ENCODE measurements at regions not wholly inside any gene's neighbourhood (a gene's known extent, or its start where the extent isn't known, plus 50 kb on each side); places are given as distances from the start of the nearest gene placed in this dataset.

DNA sequence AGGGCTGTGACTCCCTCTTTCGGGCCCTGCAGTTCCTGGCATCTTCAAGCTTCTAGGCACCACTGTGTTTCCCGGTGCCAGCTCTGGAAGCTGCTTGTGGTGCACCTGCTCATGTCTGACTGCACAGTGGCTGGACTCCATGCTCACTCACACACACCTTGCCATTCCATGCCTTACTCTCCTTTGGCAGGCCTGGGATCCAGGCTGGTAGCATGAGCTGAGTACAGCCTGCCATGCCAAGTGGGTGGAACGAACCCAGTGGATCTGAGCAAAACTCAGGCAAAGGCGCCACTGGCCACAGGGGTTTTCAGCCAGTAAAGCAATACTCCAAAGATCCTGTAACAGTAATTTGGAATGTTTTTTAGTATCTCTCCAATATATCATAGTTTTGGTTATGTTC lies 902.7 kb upstream of the USP15 start:
- DNase-seq: no peak

DNA sequence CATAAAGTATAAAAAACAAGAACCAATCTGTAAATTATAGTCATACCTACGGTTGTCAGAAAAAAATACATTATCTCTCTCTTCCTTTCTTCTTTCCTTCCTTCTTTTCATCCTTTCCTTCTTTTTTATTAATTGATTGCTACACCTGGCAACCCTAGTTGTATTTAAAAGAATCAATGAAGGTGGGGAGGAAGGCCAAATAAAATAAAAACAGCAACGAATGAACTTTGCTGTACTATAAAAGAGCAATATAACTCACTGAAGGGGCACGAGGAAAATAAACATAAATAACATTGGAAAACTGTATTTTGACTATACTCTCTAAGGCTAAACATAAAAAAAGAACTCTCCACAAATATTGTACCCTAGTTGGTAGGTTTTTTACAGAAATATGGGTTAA lies 898.2 kb upstream of the USP15 start:
- no peak for DNase-seq

DNA sequence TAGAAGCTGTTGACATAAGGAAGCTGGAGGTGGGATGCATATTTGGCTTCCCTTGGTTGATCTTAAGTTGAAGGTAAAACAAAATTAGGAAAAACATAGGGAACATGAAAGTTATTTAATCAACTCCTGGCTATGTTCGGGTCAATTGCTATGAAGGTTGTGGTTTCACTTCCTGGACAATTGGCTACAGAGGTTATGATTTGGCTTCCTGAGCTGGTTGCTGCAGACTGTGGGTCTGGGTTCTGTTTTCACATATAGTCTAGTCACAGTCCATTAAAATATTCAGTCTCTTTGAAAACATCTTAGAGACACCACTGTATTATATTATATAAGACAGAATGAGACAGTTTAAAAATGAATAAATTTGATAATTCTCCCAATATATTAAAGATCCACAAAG lies 895.2 kb upstream of the USP15 start:
- DNase-seq: no peak

DNA sequence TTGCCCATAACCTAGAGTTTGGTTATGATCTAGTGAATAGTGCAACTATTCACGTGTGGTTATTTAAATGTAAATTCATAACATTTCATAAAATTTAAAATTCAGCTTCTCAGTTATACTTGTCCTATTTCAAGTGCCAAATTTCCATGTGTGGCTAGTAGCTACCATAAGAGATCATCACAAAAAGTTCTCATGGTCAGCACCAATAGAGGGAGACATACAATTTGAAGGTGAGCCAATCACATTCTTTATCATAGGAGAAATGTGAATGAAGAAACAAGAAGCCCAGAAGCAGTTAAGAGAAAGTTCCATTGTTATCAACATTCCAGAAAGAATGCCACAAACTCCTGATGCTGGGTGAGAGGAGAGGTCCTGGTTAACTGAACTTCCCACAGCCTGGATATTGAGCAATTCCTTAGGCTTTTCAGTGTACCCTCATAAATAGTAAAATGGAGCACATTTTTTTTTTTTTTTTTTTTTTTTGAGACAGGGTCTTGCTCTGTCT lies 892.9 kb upstream of the USP15 start:
- no peak for DNase-seq

DNA sequence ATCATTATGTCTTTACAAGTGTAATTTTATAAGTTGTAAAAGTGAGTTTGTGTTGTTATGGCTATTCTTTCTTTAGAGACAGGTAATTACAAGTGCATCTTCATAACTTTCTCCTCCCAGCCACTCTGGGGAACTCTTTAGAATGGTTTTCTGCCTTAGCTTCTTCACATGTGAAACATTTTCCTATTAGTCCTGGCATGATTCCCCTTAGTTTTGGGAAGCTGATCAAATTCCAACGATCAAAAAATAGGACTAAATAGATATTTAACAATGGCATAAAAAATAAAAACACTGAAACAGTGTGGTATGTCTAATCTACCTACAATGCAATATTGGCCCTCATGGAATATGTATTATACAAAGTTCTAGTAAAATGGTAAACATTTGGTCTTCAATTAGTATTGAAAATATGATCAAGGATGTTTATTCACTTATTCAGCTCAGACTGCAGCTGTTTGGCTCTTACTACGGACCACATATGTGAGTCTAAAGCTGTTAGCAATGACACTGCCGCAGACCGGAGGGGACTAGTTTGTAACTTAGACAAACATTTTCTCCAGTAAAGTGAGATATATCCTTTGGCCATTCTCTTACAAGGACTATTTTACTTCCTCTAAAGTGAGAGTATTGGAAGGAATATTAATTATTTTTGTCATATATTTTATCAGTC lies 890.8 kb upstream of the USP15 start:
- no peak for DNase-seq

DNA sequence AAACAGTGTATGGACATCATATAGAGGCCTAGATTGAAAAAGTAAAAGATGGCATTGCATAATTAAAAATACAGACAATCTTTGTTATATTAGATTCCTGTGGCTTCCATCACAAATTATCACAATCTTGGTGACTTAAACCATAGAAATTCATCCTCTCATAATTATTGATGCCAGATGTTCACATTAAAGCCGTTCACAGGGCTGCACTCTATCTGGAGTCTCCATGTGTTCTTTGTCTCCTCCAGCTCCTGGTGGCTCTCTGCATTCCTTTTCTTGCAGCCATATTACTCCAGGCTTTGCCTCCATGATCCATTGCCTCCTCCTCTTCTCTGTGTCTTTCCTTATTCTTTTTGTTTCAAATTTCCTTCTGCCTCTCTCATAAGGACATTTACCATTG lies 875.7 kb upstream of the USP15 start:
- no peak for DNase-seq

DNA sequence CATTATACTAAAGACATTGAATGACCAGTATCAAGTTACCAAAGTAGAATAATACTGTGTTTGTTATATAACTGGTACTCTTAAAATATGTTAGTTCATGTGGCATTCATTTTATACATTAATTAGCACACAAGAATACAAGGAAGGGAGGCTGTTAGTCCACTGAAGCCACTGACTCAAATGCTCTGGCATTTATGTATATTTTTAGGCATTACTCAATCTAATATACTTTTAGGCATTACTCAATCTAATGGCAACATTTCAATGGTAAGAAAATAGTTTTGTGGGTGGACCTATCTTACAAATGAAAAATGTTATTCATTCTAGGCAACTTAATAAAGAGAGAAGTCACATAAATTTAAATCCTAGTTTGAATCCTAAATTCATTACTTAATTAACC lies 874.4 kb upstream of the USP15 start:
- no peak for DNase-seq

DNA sequence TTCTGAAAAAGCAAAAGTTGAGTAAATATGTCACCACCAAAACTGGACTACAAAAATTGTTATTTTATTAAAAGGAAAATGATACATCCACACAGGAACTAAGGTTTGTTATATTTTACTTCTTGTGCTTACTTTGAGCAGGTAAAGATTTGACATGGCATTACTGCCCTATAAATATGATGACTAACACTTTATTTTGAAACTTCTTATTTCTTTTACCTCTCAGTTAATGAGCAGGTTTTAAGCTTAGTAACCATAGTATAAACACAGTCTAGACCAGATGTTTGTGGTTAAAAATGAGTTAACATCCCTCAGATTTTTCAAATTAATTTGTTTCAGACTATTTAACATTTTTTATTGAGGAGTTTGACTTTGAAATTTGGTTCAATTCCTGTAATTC lies 862.5 kb upstream of the USP15 start:
- DNase-seq: no peak

DNA sequence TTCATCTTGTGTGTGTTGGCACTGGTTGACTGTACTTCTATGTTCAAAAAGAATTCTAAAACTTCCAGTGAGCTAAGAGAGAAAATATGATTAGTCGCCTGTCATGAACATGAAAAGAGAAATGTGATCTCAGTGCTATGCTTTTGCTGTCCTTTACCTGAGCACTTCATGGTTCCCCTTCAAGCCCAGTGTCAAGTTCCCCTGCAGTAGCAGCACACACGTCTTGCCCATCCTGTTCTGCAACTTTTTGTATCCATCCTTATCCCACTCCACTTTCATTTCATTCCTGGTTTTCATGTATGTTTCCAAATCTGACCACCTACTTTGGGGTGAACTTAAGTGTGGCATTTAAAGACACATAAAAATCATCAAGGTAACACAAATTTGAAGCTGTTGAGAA lies 848.0 kb upstream of the USP15 start:
- DNase-seq: no peak

DNA sequence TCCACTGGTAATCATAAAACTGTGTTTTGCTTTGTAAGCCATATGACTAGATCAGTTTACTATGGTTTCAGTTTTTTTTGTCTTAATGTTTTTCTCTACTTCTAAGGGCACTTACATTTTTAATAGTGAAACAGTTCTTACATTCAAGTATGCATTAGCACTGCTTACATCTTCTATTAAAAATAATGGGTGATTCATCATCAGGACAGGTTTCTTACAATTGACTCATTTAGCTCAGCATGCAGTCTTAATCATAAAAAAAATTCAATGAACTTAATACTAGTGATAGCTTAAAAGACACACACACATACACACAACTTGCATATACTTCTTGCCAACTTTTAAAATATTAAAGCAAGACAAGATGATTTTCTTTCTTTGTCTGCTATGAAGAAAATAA lies 845.7 kb upstream of the USP15 start:
- DNase-seq: no peak

DNA sequence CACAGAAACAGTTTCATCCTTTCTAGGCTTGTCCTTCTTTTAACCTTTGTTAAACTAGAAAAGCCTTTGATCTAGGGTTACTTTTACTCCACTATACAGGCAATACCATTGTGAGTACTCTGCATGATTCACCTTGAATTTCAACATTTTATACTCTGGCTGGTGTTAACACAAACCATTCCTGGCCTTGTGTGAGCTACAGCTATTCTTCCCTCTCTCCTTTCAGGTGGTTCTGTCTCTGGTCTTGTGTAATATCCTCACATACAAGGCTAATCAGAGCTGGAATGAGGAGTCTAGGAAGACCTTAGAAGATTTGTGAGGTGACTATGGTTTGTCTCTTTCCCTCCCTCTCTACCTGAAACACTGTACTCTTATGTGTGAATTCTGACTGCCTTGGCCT lies 837.4 kb upstream of the USP15 start:
- DNase-seq: no peak

DNA sequence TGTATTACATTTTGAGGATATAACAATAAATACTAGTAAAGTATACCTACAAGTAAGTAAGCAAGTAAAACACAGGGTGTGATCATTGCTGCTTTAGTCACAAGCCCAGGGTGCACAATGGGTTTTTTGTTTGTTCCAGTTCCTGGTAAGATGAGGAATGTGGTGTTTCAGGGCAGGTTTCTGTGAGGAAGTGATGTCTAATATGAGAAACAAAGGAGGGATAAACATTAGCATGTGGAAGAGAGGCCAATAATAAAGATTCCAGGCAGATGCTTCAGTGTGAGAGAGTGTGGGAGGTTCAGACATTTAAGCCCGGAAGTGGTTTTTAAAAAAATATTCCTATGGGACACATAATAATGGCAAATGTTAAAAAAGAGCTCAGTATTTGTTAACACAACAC lies 808.1 kb upstream of the USP15 start:
- no peak for DNase-seq

DNA sequence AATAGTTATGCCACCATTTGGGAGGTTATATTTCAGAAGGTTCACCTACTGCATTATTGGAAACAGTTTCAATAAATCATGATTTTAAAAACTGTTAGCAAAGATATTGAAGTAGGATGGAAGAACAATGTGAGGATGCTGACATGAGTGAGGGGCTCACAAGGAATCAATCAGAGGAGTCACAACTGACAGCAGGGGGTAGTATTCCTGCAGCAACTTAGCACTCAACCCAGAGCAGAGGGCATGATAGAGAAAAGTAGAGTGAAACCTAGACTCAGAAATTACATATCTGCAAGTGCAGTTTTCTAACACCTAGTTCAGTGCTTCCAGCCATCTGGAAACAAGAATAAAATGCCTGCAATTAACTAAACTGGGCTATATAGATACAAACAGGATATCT lies 772.5 kb upstream of the USP15 start:
- DNase-seq: no peak

DNA sequence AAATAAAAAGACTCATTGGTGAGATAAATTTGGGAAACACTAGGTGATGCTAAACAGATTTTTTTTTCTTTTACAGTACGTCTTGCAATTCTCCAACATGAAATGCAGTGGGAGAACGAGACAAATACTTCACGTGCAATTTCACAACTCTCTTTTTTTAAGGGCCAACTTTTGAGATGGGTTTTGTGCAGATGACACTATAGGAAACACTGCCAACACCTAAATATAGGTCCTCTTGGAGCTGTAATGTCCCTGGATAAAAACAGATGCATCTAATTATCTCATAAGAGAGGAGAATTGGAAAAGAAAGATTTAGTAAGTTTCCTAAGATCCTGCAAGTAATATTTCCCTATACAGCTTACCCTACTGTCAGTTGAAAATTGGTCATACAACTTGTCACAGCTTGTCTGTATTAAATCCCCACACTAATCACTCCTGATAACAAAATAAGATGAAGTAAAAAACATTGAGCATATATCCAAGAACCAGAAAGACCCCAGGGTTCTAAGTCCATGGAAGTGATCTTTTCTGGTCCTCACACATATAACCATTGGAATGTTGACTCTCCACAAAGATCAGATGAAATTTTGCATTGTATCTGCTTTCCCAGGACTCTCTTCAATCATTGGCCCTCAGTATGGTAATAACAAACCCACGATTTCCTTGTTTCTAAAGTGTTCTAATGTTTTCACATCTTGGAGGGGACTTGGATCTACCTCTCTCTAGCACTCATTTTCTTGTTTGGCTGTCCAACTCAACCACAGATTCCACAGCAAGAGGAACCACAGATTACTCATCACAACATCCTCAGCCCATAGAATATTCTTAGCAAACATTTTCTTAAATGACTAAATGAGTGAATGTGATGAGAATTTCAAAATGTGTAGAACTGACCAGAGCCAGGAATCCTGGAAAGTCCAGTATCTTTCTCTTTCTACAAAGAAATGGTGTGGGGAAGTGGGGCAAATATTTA lies 769.4 kb upstream of the USP15 start:
- DNase-seq: no peak

DNA sequence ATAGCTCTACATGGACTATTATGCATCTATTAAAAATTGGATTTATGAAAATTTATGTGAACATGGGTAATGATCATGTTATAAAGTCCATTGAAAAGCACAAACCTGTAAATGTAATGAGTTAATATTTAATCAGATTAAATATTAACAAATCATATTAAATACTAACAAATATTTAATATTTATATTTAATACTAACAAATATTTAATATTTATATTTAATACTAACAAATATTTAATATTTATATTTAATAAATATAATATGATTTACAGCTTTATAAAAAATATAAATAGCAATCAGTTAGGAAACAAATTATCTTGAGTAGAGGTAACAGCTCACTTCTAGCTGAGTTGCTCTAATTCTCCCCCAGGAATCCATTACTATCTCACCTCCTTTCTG lies 758.0 kb upstream of the USP15 start:
- no peak for DNase-seq

DNA sequence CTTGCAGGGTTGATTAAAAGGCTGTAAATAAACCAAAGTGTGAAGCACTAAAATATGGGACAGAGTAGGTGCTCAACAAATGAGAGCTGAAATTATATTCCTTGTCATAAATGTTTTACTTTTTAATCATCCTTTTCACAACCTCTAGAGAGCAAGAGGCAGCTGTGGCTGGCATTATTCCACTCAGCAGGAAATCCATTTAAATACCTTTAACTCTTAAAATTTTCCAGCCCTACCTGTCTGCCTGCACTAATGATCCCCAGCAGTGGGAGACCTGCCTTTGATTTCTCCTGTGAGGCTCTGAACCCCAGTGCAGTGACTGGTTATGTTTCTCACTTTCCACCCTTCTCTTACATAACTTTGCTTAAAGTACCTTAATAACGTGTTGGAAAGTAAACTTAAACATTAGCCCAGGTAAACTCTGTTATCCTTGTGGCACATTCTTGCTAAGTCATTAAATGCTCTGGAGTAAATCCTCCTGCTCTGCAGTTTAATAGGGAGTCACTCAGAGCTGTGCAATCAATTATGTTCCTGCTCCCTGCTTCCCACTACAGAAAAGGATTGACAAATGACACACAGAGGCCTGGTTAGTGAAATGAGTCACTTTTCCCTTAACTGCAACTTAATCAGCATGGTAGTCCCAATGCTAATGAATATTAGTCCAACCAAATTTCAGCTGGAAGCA lies 755.7 kb upstream of the USP15 start:
- DNase-seq: no peak

DNA sequence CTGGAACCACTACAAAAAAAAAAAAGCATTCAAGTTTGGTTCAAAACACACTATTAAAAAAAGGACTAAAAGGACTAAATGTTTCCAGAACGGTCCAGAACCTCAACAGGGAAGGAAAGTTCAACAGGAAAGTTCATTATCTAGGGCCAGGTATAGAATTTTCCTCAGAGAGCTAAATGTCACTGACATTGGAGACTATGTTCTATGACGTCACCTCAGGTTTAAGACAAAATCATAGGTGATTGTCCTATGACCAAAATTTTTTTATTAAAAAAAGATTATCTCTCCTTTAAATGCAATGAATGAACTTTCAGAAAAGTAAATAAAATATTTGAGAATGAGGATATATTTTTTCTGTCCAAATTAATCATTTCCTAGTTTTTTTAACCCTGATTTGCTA lies 746.7 kb upstream of the USP15 start:
- DNase-seq: no peak

DNA sequence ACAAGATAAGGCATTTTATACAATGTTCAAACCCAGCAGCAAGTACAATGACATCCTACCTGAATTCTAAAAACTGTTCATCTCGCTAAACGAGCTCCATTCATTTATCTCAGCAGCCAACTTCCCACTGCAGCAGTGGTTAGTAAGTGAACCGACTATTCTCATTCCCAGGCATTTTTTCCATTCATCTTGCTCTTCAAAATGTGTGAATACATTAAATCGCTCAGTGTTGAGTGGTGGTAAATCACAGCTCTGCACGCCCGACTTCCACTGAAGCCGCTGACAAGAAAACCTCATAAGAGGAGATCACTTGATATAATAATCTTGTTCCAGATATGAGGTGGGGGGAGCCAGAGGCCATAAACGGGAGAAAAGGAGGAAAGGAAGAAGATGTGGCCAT lies 746.2 kb upstream of the USP15 start:
- no peak for DNase-seq

DNA sequence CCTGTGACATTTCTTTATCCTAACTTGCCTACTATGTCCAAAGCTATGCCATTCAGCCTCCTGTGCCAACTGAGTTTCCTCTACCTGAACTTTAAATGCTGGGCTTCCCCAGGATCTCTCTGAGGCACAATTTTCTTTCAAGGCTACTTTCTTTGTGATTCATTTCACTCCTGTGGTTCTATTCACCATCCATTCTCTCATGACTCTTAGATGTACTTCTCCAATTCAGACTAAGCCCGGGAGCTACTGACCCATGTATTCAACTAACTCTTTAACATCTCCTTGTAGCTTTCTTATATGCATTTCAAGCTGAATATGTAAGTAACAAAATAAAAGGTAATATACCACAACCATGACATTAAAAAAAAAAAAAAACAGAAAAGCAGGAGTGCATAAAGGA lies 738.9 kb upstream of the USP15 start:
- no peak for DNase-seq

DNA sequence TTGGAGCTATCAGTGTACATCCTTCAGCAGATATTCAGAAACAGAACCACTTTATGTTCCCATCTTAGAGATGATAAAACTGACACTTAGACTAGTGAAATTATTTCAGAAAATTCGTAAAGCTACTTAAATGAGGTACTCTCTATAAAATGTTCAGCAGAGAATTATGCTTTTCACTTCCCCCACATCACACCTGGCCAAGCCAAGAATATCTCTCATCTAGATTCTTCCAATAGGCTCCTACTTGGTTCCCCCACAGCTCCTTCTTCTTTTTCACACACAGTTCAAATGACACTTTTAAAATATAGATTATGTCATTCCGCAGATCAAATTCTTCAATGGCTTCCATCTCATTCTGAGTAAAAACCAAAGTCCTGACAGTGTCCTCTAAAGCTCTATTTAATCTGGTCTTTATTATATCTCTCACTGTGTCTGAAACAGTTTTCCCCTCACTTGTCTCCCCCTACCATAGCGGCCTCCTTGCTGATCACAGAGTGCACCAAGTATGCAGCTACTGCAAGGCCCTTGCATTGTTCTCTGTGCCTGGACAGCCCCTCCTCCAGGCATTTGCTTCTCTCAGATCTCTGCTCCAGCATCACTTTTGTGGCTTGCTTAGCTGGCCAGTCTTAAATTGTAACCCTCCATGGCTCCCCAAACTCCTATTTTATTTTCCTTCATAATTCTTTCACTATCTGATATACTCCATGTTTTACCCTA lies 736.8 kb upstream of the USP15 start:
- DNase-seq: no peak

DNA sequence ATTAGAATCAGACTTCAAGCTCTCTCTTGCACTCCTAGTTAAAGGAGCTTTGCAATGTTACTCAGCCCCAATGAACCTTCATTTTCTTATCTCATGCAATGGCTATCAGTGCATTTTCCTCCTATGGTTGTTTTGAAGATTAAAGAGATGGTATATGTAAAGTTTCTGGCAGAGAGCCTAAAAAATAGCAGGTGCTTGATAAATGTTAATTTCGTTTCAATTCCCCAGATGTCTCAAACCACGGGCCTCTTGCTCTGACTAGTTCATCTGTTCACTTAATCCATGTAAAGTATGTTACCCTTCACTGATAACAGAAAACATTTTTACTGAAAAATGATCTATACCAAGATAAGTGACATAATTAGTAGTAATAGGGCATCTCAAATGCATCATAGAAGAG lies 735.4 kb upstream of the USP15 start:
- no peak for DNase-seq

DNA sequence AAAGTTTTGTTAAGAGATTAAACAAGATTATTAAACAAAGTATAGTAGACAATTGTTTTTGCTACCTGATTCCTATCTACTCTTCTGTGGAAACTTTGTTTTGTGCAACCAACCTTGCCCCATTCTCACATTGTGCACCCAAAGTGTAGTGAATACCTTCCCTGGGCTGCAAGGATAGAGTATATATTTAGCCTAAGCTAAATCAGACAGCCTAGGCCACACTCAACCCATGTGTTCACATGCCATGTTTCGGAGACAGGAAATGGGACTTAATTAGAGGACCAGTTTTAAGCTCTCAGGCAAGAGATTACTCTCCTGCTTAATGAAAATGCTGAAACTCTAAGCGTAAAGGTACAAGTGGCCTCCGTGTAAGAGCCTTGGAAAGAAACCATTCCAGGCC lies 734.9 kb upstream of the USP15 start:
- no peak for DNase-seq

DNA sequence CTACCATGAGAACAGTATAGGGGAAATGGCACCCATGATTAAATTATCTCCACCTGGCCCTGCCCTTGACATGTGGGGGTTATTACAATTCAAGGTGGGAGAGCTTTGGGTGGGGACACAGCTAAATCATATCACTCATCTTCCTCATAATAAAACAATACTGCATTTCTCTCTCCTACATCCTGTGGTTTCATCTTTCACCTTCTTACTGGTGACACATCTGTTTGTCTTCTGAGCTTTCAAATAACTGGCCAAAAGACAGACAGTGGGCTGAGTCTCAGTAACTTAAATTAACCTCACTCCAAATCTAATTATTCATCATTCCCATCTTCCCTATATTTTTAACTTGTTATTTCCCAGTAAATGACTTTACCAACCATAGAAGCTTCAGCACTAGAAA lies 729.7 kb upstream of the USP15 start:
- DNase-seq: no peak
